HG02610 (cell line): ENCODE measurements at regions not wholly inside any gene's neighbourhood (a gene's known extent, or its start where the extent isn't known, plus 50 kb on each side); places are given as distances from the start of the nearest gene placed in this dataset.

Experiments used
- ATAC-seq: cut with Tn5 transposase; IDR thresholded peaks from one replicate; pipeline ENCODE4 v1.9.1; 2021; ENCODE audit warnings: mild to moderate bottlenecking, moderate library complexity; ENCODE audit not compliant: unreplicated experiment

GRCh38 chr4:129531253-129531652 is 435.3 kb downstream of the C4orf33 start:
- ATAC-seq, result no peak

DNA sequence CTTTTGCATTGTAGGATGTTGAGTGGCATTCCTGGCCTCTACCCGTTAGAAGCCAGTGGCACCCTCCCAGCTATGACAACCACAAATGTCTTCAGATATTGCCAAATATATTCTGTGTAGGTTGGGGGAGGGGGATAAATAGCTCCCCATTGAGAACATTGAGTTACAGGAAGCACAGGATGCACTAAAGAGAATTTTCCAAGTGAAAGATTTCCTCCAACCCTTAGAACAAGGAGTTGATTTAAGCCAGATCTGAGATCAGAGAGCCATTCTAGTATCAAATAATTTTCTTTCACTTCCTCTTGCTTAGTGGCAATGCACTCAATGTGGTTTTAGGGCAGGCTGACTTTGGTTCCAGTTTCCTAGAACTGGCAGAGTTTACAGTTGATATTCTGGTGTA is 436.6 kb downstream of the C4orf33 start:
- ATAC-seq, result peak; percentile 61

DNA sequence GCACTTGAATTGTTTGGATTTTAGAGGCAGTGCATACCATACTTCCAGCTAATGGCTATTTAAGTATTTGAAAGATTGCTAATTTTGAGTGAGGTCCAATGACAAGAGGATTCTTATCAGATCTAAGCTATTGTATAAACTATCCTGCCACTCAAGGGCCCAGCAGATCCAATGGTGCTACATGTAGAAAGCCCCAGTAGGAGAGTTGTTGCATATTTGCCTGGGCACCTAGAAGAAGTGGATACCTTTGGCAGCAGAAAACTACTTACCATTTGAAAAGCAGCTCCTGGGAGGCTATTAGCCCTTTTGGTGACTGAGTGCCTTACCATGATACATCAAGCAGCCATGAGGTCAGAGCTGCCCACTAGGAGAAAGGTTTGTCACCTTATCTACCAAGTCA is 447.3 kb downstream of the C4orf33 start:
- ATAC-seq, result no peak

DNA sequence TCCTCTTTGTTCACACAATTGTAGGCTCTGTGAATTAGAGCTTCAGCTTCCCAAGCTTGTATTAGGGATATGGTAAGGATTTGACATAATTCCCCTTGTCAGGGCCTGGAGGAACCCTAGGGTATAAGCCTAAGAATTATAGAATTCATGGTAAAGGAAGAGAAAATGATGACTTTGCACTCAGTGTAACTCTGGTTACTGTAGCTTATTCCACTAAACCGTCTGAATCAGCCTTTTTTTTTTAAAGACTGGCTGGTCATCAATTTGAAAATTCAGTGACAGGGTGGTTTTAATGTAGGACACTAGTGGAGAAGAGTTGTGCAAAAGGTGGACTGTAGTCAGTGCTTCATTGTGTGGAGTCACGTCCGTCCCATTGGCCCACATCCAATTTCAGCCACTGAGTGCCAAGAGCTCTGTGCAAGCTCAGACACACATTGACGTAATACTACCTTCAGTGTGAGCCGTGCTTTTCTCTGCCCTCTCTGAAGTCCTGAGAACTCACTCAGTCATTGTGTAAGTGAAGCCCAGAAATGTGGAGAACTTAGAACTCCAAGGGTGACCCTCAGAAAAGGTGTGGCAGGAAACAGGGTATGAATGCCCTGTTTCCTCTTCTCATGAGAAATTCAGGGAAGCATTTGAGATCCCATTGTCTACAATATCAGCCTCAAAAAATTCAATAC is 449.8 kb downstream of the C4orf33 start:
- no peak for ATAC-seq

GRCh38 chr4:129546531-129546930 is 450.6 kb downstream of the C4orf33 start:
- no peak for ATAC-seq

GRCh38 chr4:129550281-129550785 is 454.4 kb downstream of the C4orf33 start:
- no peak for ATAC-seq

GRCh38 chr4:129561280-129561679 is 465.3 kb downstream of the C4orf33 start:
- no peak for ATAC-seq

DNA sequence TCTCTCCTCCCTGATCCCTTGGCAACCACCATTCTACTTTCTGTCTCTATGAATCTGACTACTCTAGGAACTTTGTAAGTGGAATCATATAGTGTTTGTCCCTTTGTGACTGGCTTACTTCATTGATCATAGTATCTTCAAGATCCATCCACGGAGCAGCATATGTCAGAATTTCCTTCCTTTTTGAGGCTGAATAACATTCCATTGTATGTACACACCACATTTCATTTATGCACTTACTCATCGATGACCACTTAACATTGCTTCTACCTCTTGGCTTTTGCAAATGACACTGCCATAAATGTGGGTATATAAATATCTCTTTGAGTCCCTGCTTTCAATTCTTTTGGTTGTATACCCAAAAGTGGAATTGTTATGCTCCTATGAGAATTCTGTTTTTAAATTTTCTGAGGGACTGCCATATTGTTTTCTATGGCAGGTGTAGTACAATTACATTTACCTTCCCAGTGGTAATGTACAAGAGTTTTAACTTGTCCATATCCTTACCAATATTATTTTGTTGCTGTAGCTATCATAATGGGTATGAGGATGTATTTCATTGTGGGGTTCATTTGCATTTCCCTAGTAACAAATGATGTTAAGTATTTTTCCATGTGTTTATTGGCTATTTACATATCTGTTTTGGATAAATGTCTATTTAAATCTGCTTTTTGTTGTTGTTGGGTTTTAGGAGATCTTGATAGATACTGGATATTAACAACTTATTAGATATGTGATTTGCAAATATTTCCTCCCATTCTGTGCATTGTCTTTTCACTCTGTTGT is 466.1 kb downstream of the C4orf33 start:
- ATAC-seq, result no peak

GRCh38 chr4:129565214-129565613 is 469.3 kb downstream of the C4orf33 start:
- no peak for ATAC-seq

GRCh38 chr4:129570326-129570725 is 474.4 kb downstream of the C4orf33 start:
- no peak for ATAC-seq

DNA sequence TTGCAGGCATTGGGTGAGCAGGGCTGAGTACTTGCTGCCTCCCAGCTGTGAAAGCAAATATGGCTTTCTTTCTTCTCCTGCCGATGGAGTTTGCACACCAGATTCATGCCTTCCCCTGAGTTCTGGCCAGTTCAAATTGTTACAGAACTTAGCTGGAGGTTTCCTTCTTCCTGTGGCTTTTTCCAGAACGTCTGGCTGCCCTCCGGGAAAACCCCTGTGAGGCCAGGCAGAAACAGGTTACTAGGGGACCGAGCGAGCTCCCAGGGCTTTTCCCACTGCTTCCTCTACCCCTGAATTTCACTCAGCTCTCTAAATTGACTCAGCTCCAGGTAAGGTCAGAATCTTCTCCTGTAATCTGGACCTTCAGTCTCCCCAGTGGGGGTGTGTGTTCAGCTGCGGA is 482.4 kb downstream of the C4orf33 start:
- no peak for ATAC-seq

DNA sequence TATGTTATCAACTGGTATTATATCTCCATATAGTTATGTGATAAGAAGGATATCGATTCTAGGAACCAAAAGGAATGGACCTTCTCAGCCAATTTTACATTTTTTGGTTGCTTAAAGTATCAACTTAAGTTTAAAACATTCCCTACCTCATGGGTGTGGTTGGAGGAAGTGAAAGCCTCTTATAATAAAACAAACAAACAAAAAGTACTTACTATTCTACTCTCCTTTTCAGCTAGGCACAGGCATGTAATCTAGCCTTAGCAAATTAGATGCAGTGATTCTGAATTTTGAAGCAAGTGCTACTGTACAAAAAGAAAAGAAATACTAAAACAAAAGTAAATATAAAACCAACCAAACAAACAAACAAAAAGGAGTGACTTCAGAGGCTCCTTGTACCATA is 485.4 kb downstream of the C4orf33 start:
- ATAC-seq, result no peak

DNA sequence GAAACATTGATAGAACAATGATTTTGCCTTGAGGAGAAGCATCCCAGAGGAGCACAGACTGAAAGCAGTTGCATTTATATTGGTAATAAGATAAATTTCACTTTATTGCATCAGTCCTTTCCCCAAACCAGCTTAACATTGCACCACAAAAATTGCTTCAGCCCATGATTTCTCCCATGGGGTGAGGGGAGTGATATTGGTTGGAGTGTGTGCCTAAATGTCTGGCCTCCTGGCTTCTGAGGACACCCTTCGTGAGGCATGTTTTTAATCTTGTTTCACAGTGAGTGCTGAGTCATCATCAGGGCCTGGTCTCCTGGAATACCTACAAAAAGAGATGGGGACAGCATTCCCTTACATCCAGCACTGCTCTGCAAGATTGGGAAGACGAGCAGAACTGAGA is 487.9 kb downstream of the C4orf33 start:
- no peak for ATAC-seq

GRCh38 chr4:129598582-129598981 is 502.6 kb downstream of the C4orf33 start:
- no peak for ATAC-seq

- ATAC-seq, result no peak
These were observed 504.9 kb downstream of the C4orf33 start for GRCh38 chr4:129600898-129601297.

GRCh38 chr4:129602447-129602846 is 506.5 kb downstream of the C4orf33 start:
- ATAC-seq, result no peak

GRCh38 chr4:129603241-129603931 is 507.4 kb downstream of the C4orf33 start:
- ATAC-seq, result no peak

GRCh38 chr4:129604632-129605255 is 508.8 kb downstream of the C4orf33 start:
- ATAC-seq, result no peak

GRCh38 chr4:129614611-129615010 is 518.7 kb downstream of the C4orf33 start:
- ATAC-seq, result no peak

DNA sequence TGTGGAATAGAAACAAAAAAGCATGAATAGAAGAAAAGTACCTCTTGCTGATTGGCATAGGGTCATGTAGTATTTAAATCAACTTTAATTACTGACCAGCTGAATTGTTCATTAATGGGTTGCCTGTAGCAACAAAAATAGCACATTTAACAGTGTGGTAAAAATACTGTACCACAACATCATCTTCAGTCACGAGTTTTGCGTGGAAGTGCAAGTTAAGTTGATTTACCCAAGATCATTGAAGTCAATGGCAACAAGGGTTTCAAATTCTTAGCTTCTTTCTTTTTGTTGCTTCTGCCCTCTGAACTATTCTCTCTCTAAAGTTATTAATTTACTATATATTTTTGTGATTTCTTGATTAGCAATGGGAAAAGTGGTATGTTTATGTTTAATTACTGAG is 526.6 kb downstream of the C4orf33 start:
- ATAC-seq, result no peak

GRCh38 chr4:129623233-129623875 is 527.4 kb downstream of the C4orf33 start:
- no peak for ATAC-seq
